Brain microvascular endothelial cell (primary cell): ENCODE measurements at regions not wholly inside any gene's neighbourhood (a gene's known extent, or its start where the extent isn't known, plus 50 kb on each side); places are given as distances from the start of the nearest gene placed in this dataset.
A peak's percentile ranks its signal among the peaks of the same experiment; 100 is the strongest.

ENCODE experiments used
- DNase-seq: peaks from one replicate; pipeline ENCODE4 v3.0.0-alpha.2; 2020
- H3K27ac ChIP-seq: fragments of 250-450 bp; sonication (Bioruptor Pico); 2 replicates; pipeline ENCODE4 v1.5.1; 2020; ENCODE audit warnings: mild to moderate bottlenecking, moderate library complexity
- H3K27me3 ChIP-seq: fragments of 250-450 bp; sonication (Bioruptor Pico); replicated peaks from 2 replicates; pipeline ENCODE4 v1.5.1; 2020; ENCODE audit warnings: mild to moderate bottlenecking
- H3K36me3 ChIP-seq: fragments of 250-450 bp; sonication (Bioruptor Pico); replicated peaks from 2 replicates; pipeline ENCODE4 v1.5.1; 2020; ENCODE audit warnings: mild to moderate bottlenecking
- H3K4me3 ChIP-seq: 2 replicates; pipeline ENCODE4 v1.5.1; 2011; ENCODE audit warnings: low read depth, mild to moderate bottlenecking, control low read depth, low read length, moderate library complexity
- CTCF ChIP-seq: IDR thresholded peaks from 2 replicates; pipeline ENCODE4 v1.5.1; 2011; ENCODE audit warnings: low read depth, mild to moderate bottlenecking, moderate library complexity, low read length, control low read depth, inconsistent platforms; ENCODE audit errors: missing control alignments
- in situ Hi-C: cut with HindIII; loops from 2 replicates; pipeline ENCODE4 v1.10.0; 2017; ENCODE audit warnings: low sequenced_read_pairs, low pct_ligation_motif_present

GRCh38 chr9:80595192-80595591 is 1023.4 kb downstream of the TLE4 start:
- Histone ChIP-seq H3K27ac (no peak overlapping the region), H3K27me3 (no peaks in the 10 kb centered on the region), H3K36me3 (no peaks in the 10 kb centered on the region), H3K4me3 (no peak overlapping the region)
- no peak for TF ChIP-seq CTCF
- in situ Hi-C loops = no loop called here
- DNase-seq = no peak

GRCh38 chr9:80592413-80592812 is 1020.6 kb downstream of the TLE4 start:
- Histone ChIP-seq H3K27ac (no peak overlapping the region), H3K36me3 (no peaks in the 10 kb centered on the region), H3K4me3 (no peak overlapping the region), H3K27me3 (no peaks in the 10 kb centered on the region)
- no peak for DNase-seq
- in situ Hi-C loops = no loop called here
- no peak for TF ChIP-seq CTCF

GRCh38 chr9:80586786-80587330 is 1015.1 kb downstream of the TLE4 start:
- no peak for DNase-seq
- in situ Hi-C loops = no loop called here
- no peaks in the 10 kb centered on the region for H3K36me3 ChIP-seq

GRCh38 chr9:80571953-80572352 is 1000.2 kb downstream of the TLE4 start:
- no peak for TF ChIP-seq CTCF
- Histone ChIP-seq H3K27me3 (no peaks in the 10 kb centered on the region), H3K36me3 (no peaks in the 10 kb centered on the region), H3K4me3 (no peak overlapping the region), H3K27ac (no peak overlapping the region)
- in situ Hi-C loops = no loop called here
- no peak for DNase-seq

More at GRCh38 chr9:80586786-80587330, 1015.1 kb downstream of the TLE4 start:
- Histone ChIP-seq H3K27ac (no peak overlapping the region), H3K4me3 (no peak overlapping the region), H3K27me3 (no peaks in the 10 kb centered on the region)
- TF ChIP-seq CTCF = no peak

GRCh38 chr9:80569236-80569635 is 997.5 kb downstream of the TLE4 start:
- no peaks in the 10 kb centered on the region for H3K27me3 ChIP-seq
- no peak overlapping the region for H3K27ac ChIP-seq
- in situ Hi-C loops = no loop called here
- no peak for TF ChIP-seq CTCF
- H3K36me3 ChIP-seq = no peaks in the 10 kb centered on the region
- H3K4me3 ChIP-seq = no peak overlapping the region
- DNase-seq = no peak

- DNase-seq = peak; percentile 26
- no peaks in the 10 kb centered on the region for H3K27me3 ChIP-seq
- no peak overlapping the region for H3K4me3 ChIP-seq
- no peak for TF ChIP-seq CTCF
- no peaks in the 10 kb centered on the region for H3K36me3 ChIP-seq
- H3K27ac ChIP-seq = no peak overlapping the region
- in situ Hi-C loops = no loop called here
These were observed 989.8 kb downstream of the TLE4 start for GRCh38 chr9:80561526-80561925.
